Panc1 (cell line): ENCODE measurements at regions not wholly inside any gene's neighbourhood (a gene's known extent, or its start where the extent isn't known, plus 50 kb on each side); places are given as distances from the start of the nearest gene placed in this dataset.
"Not testable (repeated sequence)": the region's sequence is repeated elsewhere in the genome, so short reads cannot be mapped to it uniquely, and the experiment has no call there.

Experiments used
- ATAC-seq: fragments of 200-7000 bp; cut with Tn5 transposase; 2 replicates; pipeline ENCODE4 v1.9.1; 2020; ENCODE audit warnings: mild to moderate bottlenecking, moderate library complexity
- BruUV-seq: library from RNA; stranded (reverse); fragments of 400-500 nt; replicated peaks from 2 replicates; lab custom pipeline; 2021; lab: Mats Ljungman, UMichigan
- CTCF ChIA-PET: fragments of 300-600 bp; sonication (Branson Sonifier 250); formaldehyde crosslinking; loops from one replicate; lab custom pipeline; 2022; ENCODE audit warnings: antibody characterized with exemption; lab: Charles Lee
- POLR2A ChIA-PET: fragments of 300-600 bp; sonication (Branson Sonifier 250); formaldehyde crosslinking; loops from one replicate; lab custom pipeline; 2022; ENCODE audit warnings: antibody characterized with exemption; lab: Charles Lee
- DNase-seq: peaks from one replicate; pipeline ENCODE4 v3.0.0-alpha.2; 2010; ENCODE audit warnings: low read depth, low spot score
- H3K27ac ChIP-seq: 2 replicates; pipeline ENCODE4 v1.5.1; 2011; ENCODE audit warnings: mild to moderate bottlenecking, low read length, inconsistent platforms
- H3K27me3 ChIP-seq: fragments of 200-500 bp; sonication (Bioruptor generic); 2 replicates; pipeline ENCODE4 v1.6.0; 2014; ENCODE audit warnings: low read length, inconsistent platforms; ENCODE audit not compliant: control insufficient read depth, insufficient read depth
- H3K36me3 ChIP-seq: fragments of 200-500 bp; sonication (Bioruptor generic); 2 replicates; pipeline ENCODE4 v1.5.1; 2014; ENCODE audit warnings: inconsistent platforms, mild to moderate bottlenecking, low read length, moderate library complexity; ENCODE audit not compliant: control insufficient read depth, insufficient read depth
- H3K4me1 ChIP-seq: 2 replicates; pipeline ENCODE4 v1.5.1; 2011; ENCODE audit warnings: inconsistent platforms, mild to moderate bottlenecking, low read length, moderate library complexity; ENCODE audit not compliant: control insufficient read depth, insufficient read depth
- H3K4me3 ChIP-seq, 2 experiments: 2 replicates each; pipeline ENCODE4 v1.5.1; 2011 to 2012; ENCODE audit warnings: low read depth in 2 of 2, low read length in 2 of 2, mild to moderate bottlenecking in 2 of 2, inconsistent platforms in 1 of 2, moderate library complexity in 1 of 2
- H3K9me3 ChIP-seq: fragments of 200-500 bp; sonication (Bioruptor generic); 2 replicates; pipeline ENCODE4 v1.5.1; 2014; ENCODE audit warnings: low read depth, mild to moderate bottlenecking, inconsistent platforms, low read length, moderate library complexity; ENCODE audit not compliant: control insufficient read depth, insufficient read depth
- CTCF ChIP-seq: fragments of 450-650 bp; IDR thresholded peaks from 2 replicates; pipeline ENCODE4 v1.5.1; 2017; ENCODE audit warnings: mild to moderate bottlenecking
- POLR2AphosphoS5 ChIP-seq: IDR thresholded peaks from 2 replicates; pipeline ENCODE4 v1.6.1; 2012; ENCODE audit warnings: mild to moderate bottlenecking, low read depth, low read length, moderate library complexity
- REST ChIP-seq, 2 experiments: IDR thresholded peaks; 2 replicates each; pipeline ENCODE4 v1.6.1; 2011 to 2012; ENCODE audit warnings: low read depth in 2 of 2, control low read depth in 1 of 2, low read length in 1 of 2, mild to moderate bottlenecking in 1 of 2, moderate library complexity in 1 of 2; ENCODE audit not compliant: insufficient read depth in 1 of 2
- SIN3A ChIP-seq: IDR thresholded peaks from 2 replicates; pipeline ENCODE4 v1.6.1; 2012; ENCODE audit warnings: low read depth, mild to moderate bottlenecking, low read length, moderate library complexity, borderline replicate concordance; ENCODE audit not compliant: insufficient read depth
- TCF7L2 ChIP-seq: IDR thresholded peaks from 2 replicates; pipeline ENCODE4 v1.6.1; 2011; ENCODE audit warnings: mild to moderate bottlenecking, low read depth, low read length, inconsistent platforms
- in situ Hi-C: cut with HindIII; loops from 2 replicates; pipeline ENCODE4 v1.10.0; 2016; ENCODE audit warnings: low sequenced_read_pairs, low pct_unique_long_range_greater_than_20kb
- intact Hi-C: fragments of 100-400 bp; cut with micrococcal nuclease; formaldehyde crosslinking; loops from one replicate; pipeline ENCODE4 v1.10.0; 2022; ENCODE audit not compliant: unreplicated experiment

- Histone ChIP-seq H3K4me1 (no peaks in the 10 kb centered on the region), H3K36me3 (no peaks in the 10 kb centered on the region), H3K4me3 (no peak overlapping the region), H3K9me3 (no peaks in the 10 kb centered on the region), H3K27ac (no peak overlapping the region), H3K27me3 (no peaks in the 10 kb centered on the region)
- in situ Hi-C loops (no loop called here), intact Hi-C loops (no loop called here)
- ChIA-PET POLR2A (no interaction called here), CTCF (no interaction called here)
- no TSS peak for BruUV-seq
- no peak for DNase-seq
- ATAC-seq = no peak
- TF ChIP-seq TCF7L2 = no peak
These were observed 211.4 kb upstream of the FTMT start for GRCh38 chr5:121640298-121640697.

- H3K9me3 ChIP-seq = no peaks in the 10 kb centered on the region
- BruUV-seq = no TSS peak
- ATAC-seq (no peak), DNase-seq (no peak)
- no peak overlapping the region for H3K4me3 ChIP-seq
- in situ Hi-C loops = no loop called here
- intact Hi-C loops = no loop called here
- ChIA-PET POLR2A (no interaction called here), CTCF (no interaction called here)
- no peaks in the 10 kb centered on the region for H3K36me3 ChIP-seq
- H3K27me3 ChIP-seq = no peaks in the 10 kb centered on the region
- no peaks in the 10 kb centered on the region for H3K4me1 ChIP-seq
- no peak overlapping the region for H3K27ac ChIP-seq
- no peak for TF ChIP-seq CTCF
- TF ChIP-seq REST (IDR thresholded peaks at IDR 0.05; ENCODE audit: insufficient read depth in 1 of 2, low read depth in 2 of 2, low read length in 1 of 2) = no peak
- TF ChIP-seq TCF7L2 = no peak
- TF ChIP-seq POLR2AphosphoS5 = no peak
- no peak for TF ChIP-seq SIN3A
These were observed 193.5 kb upstream of the FTMT start for GRCh38 chr5:121658221-121658620.

- no peak overlapping the region for H3K4me3 ChIP-seq
- CTCF ChIA-PET = no interaction called here
- H3K9me3 ChIP-seq = no peaks in the 10 kb centered on the region
- intact Hi-C loops (no loop called here), in situ Hi-C loops (no loop called here)
- H3K27ac ChIP-seq = no peak overlapping the region
- no peaks in the 10 kb centered on the region for H3K4me1 ChIP-seq
- POLR2A ChIA-PET = no interaction called here
- no peaks in the 10 kb centered on the region for H3K36me3 ChIP-seq
- H3K27me3 ChIP-seq = no peaks in the 10 kb centered on the region
- no peak for TF ChIP-seq SIN3A
- no peak for TF ChIP-seq POLR2AphosphoS5
- no peak for TF ChIP-seq TCF7L2
- no peak for TF ChIP-seq REST (IDR thresholded peaks at IDR 0.05; ENCODE audit: insufficient read depth in 1 of 2, low read depth in 2 of 2, low read length in 1 of 2)
- no peak for TF ChIP-seq CTCF
- ATAC-seq (no peak), DNase-seq (no peak)
- BruUV-seq = no TSS peak
These were observed 191.5 kb upstream of the FTMT start for GRCh38 chr5:121660142-121660541.

GRCh38 chr5:121665542-121665941 lies 186.1 kb upstream of the FTMT start:
- ATAC-seq, BruUV-seq, H3K27me3 ChIP-seq, H3K4me1 ChIP-seq, H3K4me3 ChIP-seq, DNase-seq, H3K27ac ChIP-seq, in situ Hi-C loops, H3K9me3 ChIP-seq, intact Hi-C loops, POLR2A ChIA-PET, H3K36me3 ChIP-seq, CTCF ChIA-PET: not testable (repeated sequence)
